Stimulated activated CD8-positive, alpha-beta memory T cell treated with anti-CD3 and anti-CD28 coated beads, Interleukin-15, amount 100 ng/mL, for 1 hour (primary cell): ENCODE measurements at regions not wholly inside any gene's neighbourhood (a gene's known extent, or its start where the extent isn't known, plus 50 kb on each side); places are given as distances from the start of the nearest gene placed in this dataset.

ENCODE experiments used
- DNase-seq: peaks from one replicate; pipeline ENCODE4 v3.0.0-alpha.2; 2020; ENCODE audit warnings: low read depth

DNA sequence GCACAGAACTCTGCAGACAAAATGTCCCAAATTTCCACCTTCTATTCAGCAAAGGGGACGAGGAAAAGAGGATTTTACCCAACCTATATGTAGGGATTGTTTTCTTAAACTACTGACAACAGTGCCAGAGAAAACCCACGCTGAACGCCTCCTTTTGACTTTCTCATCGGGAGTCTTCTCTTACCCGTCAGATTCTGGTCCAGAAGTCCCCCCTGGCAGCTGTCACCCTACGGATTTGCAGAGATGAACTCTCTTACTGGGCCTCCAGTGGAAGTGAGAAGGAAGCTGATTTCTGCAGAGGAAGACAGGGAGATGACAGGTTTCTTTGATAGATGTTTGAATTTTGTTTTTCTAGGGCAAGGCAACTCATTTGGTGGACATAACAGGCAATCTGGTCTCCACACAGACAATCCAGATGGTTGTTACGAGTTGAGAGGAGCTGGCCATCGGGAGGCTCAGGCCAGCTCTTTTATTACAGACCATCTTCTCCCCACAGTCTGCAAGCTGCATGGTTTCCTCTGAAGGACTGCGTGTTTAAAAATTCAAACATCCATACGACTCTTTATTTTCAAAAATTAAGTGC lies 804.3 kb downstream of the RNF144A start:
- no peak for DNase-seq

DNA sequence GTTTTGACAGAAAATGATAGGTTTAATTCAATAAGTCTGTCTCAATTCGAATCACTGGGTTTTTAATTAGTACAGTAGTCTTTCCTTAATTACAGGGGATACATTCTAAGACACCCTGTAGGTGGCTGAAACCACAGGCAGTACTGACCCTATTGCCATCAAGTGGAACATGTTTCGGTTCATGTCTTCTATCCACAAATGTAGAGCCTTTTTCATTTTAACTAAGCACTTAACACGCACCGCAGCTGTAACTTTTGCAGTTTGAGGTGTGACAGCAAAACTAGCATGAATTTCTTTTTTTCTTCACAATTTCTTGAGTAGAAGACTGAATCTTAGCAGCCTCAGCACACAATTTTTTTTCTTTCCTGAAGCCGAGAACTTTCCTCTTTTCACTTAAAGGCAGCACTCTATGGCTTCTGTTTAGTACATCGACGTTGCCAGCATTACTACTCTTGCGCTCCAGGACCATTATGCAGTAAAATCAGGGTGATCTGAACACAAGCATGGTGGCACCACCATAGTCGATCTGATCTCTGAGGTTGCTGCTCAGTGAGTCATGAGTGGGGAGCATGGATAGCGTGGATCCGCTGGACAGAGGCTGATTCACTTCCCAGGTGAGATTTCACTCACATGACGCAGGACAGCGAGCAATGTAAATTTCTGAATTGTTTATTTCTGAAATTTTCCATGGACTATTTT lies 805.1 kb downstream of the RNF144A start:
- no peak for DNase-seq

DNA sequence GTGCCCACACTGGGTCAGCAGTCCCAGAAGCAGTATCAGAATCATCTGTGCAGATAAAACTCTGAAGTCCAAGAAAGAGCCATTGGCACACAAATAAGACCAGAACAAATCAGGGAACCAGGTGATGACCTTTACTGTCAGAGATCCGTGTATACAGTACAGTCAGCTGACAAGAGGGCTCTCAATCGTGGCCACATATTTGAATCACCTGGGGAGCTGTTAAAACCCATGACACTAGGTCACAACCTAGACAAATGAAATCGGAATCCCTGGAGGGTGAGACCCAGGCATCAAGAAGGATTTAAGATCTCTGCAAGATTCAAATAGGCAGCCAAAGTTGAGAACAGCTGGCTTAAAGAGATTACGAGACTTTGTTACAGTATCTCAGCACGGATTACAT lies 807.1 kb downstream of the RNF144A start:
- DNase-seq: no peak

DNA sequence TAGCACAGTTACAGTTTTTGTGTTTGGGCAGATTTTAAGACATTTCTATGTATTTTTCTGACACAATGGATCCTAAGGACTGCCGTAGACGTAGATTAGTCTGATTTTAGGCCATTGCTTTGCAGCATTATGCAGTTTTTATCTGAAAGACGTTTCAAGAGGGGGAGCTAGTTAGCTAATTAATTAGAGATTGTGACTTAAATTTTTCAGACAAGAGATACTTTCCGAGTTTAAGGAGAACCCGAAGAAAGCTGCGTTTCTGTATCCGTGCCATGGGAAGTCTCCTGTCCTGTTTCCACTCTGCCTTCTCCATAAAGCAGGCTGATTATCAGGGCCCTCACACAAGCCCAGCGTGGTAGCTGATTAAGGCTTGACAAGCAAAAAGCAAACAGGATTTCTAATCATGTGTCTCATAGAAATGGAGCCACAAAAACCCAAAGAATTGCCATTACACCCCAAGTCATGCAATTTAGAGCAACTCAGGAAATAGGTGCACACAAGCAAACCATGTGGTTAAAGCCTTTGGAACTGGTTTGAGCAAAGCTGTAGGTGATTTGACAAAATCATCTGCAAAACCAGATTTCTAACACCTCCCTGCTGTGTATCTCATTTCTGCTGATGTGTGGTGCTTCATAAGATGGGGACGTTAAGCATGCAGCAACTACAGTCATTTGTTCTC lies 808.1 kb downstream of the RNF144A start:
- DNase-seq: no peak

DNA sequence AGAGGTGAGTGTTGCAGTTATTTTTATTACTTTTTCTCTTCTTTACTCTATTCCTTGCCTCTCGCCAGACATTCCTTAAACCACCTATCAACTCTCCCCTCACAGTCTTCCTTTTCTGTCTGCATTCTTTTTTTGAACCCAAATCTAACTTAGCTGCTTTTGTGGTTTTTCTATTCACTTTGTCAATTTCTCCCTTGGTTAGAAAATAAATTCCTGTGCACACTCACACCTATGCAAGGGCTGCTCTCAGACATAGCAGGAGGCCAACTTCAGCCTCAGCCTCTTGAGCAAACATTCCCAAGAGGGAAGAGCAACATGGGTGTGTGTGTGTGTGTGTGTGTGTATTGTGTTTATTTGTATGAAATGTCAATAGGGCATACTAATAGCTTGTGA lies 808.6 kb downstream of the RNF144A start:
- no peak for DNase-seq

DNA sequence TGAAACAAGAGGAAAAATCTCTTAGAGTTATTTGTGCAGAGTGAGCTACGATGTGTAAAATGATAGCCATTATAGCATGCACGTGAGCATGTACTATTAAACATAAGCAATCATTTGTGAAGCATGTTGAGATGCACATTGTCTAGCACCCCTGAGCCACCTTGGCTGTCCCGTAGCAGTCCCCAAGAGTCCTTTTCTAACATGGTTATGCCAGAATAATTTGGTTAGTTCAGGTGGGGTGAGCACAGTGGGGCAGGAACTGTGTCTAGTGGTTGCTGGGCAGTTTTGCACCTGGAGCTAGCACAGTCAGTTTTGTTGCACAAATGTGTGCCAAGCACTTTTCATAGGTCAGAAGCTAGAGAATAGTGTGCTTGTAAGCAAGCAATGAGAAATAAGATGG lies 809.8 kb downstream of the RNF144A start:
- DNase-seq: no peak

DNA sequence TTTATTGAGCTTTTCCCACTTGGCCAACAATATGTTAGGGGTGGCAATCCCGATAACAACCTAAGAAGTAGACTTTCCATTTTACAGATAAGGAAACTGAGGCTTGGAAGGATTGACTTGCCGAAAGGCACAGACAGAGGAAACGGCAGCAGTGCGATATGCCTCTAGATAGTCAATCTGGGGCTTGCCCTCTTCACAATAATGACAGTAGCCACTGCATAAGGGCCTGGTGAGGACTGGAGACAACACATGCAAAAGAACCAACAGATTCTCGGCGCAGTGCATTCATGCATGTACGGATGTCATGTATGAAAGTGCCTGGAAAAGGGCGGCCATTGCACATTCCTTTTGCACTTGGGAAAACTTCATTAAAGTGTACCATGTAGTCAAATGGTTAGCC lies 811.2 kb downstream of the RNF144A start:
- DNase-seq: no peak

DNA sequence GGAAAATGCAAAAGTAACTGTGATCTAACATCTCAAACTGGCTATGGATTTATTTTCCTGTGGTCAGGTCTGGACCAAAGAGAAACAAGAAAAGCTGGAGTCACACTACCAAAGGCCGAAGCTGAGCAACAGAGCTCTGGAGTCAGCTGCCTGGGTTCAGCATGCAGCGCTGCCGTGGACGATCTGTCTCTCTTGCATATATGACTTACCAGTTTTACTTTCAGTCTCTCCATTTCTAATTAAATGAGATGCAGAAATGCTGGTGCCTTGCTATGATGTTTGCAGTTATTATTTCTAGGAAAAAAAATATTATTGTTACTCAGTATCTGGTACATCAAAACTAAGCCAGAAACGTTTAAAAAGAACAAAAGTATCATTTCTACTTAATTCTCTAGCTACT lies 813.2 kb downstream of the RNF144A start:
- DNase-seq: no peak

DNA sequence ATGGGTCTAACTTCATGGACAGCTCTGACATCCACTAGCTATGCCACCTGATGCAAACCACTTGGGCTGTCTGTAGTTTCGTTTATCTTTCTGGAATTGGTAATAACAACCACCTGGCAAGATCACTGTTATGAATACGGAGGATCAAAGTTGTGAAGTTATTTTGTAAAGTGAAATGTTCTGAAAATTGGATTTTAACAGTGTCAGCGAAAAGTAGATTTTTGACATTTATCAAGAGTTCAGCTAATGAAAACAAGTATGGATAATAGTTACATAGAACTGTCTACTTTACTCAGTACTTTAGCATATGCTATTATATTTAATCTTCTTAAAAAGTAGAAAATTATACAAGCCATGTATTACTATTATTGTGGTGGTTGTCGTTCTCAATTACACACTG lies 813.8 kb downstream of the RNF144A start:
- DNase-seq: no peak

DNA sequence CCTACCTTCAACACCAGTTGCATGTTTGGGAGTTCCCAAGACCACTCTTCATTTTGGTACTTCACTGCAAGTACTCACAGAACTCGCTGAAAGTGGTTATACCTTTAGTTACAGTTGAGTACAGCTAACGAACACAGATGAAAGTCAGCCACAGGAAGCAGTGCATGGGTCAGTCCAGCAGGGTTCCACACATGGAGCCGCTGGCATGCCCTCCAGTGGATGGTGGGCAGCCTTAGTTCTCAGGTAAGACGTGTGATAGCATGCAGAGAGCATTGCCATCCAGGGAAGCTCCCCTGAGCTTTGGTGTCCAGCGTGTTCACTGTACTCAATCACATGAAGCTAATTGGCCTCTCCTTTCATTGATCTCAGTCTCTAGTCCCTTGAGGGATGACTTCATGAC lies 815.3 kb downstream of the RNF144A start:
- no peak for DNase-seq

DNA sequence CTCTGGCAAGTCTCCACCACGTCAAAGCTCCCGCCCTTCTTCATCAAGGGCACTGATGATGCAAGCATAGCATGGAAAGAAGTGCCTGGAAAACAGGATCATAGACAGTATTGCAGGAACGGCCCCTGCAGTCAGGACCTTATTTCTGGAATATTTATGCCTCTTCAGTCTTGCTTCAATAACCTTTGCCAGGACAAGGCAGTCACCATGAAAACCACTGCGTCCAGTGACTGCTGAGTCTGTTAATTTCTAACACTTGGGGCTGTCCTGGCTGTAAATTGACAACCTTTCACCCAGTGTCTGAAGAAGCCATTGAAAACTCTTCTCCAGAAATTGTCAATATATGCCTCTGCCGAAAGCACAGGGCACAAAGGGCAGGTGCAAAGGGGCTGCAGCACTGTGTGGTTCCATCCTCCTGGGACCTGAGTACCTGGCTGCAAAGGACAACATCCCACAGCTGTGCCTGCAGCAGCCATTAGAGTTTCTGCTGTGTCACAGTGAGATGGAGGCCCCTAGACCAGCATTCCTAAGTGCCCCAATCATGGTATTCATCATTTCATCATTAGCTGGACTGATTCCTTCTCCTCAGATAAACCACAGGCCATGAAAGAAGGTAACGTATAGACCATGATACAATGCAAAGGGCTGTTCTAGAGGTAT lies 819.6 kb downstream of the RNF144A start:
- DNase-seq: no peak

DNA sequence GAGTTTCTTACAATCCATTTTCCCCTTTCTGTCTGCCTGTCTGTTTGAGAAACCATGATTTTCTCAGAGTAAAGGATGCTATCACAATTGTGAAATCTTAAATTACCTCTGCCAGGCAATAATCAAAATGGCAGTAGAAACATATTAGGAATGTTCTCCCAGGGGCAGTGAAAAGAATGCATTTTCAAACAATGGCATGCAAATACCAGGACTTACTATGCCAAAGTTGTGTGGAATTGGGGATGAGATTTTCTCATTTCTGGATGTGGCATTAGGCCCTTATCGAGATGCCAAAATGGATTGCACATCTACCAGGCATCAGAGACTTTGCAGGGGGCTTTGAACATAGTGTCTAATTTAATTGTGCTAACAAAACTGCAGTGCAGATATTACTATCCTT lies 821.4 kb downstream of the RNF144A start:
- no peak for DNase-seq

DNA sequence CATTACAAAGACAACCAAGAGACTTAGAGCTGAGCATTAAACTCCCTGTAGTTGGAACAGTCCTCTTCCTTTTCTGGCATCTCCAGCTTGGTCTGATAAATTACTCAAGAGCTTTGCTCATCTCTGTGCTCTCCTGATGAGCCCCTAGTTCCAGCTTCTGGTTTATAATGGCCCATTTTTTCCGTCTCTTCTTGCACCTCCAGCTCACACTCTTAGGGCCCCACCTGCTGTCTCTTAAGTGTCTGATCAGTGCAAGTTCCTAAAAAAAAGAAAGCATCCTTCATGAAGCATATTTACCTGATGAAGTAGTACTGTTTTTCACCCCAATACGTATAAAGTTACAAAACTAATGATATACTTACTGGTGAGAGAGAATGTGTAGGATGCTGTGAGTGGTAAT lies 822.9 kb downstream of the RNF144A start:
- DNase-seq: no peak

DNA sequence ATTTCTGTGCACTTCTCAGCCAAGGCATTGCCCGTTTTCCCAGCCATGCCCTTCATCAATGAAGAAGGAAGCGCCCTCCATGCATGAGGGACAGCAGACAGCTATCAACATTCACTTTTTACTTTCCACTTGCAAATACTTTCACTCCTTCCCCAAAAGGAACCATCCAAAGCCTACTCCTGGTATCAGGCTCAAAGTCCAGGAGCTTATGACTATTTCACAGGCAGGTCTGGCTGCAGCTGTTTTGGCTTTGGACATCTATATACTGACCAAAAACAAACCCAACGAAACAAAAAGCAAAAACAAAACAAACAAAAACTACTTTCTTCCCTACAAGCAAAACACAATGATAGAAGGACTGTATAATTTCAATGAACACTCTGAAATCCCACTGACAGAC lies 825.1 kb downstream of the RNF144A start:
- no peak for DNase-seq

DNA sequence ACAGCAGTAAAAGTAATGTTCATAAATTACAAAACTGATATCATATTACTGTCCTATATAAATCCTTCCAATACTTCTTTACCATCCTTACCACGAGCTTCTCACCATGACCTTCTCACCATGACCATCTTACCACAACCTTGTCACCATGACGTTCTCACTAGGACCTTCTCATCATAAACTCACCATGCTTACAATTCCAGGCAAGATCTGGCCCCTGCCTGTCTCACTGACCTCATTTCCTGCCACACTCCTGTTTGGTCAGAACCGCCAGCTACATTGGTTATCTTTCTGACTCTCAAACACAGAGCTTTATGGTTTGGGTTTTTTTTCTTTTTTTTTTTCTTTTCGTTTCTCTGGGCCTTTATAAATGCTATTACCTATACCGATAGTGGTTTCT lies 827.6 kb downstream of the RNF144A start:
- no peak for DNase-seq

DNA sequence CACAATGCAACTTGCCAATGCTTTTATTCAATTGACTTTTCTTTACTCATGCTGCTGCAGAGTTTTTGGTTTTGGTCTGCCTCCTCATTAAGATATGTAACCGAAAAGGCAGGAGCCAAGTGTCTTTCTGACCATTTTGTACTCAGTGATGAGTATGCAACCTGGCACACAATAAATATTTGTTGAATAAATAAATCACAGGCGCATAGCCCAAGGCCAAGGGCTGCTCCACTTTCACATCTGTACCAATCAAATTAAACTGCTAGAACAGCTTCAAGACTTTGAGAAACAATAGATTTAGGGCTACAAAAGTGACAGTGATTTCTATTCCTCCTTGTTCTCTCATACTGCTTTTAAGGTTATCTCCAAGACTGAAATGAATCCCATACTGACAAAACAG lies 828.2 kb downstream of the RNF144A start:
- DNase-seq: no peak

DNA sequence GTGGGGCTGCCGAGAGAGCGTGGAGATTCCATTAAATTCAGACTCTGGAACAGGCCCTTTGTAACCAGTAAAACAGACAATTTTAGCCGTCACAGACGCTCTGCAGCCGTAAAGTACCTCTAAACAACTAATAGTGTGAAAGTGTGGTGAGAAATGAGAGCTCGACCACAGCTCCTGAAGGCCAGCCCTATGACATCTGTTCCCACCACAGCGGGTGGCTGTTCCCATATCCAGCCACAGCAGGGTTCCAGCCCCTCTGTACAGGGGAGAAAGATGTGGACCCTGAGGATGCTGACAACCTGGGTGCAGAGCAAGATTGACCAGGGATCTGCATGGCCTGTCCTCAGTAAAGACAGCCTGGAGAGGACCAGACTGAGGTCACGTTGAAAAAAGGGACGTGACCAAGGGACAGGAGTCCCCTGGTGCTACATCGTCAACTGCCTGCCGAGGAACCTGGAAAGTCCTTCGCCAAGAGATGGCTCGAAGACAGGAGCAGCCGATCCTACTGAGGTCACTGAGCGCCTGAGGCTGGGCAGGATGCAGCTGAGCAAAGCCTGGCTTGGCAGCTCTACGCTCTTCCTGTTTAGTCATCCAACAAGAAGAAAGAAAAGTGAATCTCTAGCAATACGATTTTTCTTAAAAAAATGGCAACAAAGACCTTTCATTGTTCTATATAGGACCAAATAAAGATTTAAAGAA lies 831.7 kb downstream of the RNF144A start:
- DNase-seq: no peak

DNA sequence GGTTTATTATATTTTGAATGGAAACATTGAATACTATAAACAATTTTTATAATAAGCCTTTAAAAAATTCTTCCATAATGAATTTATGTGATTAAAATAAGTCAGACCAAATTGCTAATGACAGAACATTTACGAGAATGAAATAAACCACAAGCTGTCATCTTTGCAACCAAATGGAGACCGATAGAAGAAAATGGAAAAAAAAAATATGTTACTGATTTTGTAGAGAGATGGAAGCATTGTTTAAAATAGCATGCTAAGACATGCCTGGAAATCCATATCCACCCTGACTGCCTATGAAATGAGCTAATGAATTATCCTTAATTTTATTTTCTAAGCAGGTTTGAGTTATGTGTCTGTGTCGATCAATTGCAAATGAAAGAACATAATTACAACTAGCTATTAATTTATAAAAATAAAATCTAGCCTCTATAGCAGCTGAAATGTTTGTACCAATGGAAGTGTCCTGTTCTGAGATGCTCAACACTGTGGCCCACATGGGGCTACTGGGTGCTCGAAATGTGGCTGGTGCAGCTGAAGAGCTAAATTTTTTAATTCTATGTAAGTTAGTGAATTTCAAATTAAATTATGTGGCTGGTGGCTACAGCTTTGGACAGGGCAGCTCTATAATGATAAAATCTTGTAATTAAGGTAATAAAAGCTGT lies 832.8 kb downstream of the RNF144A start:
- DNase-seq: no peak

DNA sequence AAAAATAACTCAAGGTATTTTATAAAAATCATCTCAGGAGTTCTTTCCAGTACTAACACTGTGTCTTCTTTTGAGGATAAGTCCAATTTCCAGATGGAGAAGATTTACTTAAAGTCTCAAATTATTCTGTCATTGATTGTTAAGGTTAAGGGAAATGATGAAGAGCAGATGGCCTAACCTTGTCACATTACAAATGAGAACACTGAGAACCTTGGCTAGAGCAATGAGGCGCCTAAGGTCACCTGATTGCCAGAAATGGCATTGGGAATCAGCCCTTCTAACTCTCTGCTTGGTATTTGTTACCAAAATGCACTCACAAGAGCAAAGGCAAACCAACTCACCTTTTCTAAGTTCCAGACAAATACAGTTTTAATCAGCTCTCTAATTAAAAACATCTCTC lies 835.1 kb downstream of the RNF144A start:
- DNase-seq: no peak

DNA sequence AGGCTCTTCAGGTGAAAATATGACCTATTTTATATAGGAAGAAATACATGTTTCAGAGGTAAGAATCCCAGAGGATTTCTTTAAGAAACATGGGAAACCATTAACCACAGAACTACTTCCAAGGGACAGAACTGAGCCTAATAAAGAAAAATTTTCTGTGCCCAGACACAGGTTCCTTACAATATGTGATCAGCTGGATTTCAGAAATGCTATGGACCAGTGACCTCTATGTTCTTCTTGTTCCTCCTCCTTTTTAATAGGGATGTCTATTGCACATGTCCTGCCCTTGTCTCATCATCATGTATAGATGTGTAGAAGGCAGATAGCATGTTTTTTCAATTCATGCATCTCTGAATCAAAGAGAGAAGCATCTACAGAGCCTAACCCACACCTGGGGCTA lies 836.6 kb downstream of the RNF144A start:
- DNase-seq: no peak

DNA sequence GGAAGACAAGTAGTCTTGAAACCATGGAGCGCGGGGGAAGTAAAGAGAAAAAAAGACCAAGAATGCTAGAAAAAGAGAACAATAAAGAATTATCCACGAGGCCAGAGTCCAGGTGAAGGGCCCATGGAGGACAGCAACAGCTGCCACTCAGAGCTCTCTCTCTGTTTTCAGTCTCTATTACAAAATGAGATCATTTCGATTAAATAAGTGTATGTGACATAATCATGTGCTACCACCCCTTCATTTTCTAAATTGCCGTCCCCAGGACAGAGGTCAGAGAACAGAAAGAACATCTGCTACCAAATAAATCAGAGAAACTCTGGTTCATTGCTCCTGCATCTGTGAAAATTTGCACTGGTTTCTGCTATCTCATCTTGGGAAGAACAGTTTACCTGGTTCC lies 838.7 kb downstream of the RNF144A start:
- DNase-seq: no peak
